ENCODE measurements at regions not wholly inside any gene's neighbourhood (a gene's known extent, or its start where the extent isn't known, plus 50 kb on each side); places are given as distances from the start of the nearest gene placed in this dataset.
A peak's percentile ranks its signal among the peaks of the same experiment; 100 is the strongest.
"Not testable (repeated sequence)": the region's sequence is repeated elsewhere in the genome, so short reads cannot be mapped to it uniquely, and the experiment has no call there.

DNA sequence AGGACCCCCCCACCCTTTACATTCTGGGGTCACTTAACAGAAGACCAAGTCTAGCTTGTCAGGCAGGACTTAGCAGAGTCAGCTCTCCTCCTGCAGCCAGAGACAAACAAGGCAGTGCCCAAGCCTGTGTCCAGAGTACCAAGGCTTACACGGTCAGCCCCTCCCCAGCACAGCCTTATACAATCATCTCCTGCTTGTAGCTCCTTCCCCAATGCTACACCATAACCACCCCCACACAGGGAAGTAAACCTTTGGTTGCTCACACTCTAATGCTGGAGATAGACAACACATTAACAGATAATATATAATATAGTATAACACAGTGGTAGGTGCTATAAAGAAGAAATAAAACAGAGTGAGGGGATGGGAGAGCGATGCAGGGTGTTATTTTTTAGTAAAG lies 175.4 kb upstream of the PWP1 start:
- DNase-seq, result no peak

DNA sequence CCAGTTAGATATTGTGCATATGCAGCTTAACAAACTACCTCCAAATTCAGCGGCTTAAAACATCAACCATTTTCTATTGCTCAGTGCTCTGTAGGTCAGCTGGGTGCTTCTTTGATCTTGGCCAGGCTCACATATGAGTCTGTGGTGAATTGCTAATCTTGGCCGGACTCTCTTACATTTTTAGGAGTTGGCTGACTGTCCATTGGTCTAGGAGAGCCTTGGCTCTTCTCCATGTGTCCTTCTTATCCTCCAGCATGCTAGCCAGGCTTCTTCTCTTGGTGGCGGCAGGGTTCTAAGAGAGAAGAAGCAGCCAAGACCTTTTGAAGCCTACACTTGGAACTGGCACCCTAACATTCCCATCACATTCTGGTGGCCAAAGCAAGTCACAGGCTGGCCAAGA lies 174.3 kb upstream of the PWP1 start:
- no peak for DNase-seq

DNA sequence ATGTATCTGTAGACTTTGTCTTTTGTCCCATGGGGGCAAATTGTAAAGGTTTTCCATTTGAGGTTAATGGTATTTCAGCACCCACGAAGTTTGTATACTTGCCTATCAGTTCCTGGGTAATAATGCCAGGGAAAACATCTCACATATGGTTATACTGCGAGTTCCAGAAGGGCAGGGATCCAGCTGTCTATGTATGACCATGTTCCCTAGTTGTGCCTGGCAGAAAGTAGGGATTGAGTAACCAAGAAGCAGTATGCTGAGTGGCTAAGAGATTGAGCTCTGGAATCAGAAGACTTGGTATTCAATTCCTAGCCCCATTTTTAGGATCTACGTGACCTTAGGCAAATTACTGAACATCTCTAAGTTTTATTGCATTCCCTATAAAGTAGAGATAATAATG lies 173.2 kb upstream of the PWP1 start:
- no peak for DNase-seq

DNA sequence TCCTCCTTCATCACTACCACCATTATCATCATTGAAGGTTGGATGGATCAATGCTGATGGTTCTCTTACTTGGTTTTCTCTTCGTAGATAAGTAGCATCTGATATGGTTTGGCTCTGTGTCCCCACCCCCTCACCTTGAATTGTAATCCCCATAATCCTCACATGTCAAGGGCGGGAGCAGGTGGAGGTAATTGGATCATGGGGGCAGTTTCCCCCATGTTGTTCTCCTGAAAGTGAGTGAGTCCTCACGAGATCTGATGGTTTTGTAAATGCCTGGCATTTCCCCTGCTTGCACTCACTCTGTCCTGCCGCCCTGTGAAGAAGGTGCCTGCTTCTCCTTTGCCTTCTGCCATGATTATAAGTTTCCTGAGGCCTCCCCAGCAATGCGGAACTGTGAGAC lies 172.4 kb upstream of the PWP1 start:
- DNase-seq, result no peak

DNA sequence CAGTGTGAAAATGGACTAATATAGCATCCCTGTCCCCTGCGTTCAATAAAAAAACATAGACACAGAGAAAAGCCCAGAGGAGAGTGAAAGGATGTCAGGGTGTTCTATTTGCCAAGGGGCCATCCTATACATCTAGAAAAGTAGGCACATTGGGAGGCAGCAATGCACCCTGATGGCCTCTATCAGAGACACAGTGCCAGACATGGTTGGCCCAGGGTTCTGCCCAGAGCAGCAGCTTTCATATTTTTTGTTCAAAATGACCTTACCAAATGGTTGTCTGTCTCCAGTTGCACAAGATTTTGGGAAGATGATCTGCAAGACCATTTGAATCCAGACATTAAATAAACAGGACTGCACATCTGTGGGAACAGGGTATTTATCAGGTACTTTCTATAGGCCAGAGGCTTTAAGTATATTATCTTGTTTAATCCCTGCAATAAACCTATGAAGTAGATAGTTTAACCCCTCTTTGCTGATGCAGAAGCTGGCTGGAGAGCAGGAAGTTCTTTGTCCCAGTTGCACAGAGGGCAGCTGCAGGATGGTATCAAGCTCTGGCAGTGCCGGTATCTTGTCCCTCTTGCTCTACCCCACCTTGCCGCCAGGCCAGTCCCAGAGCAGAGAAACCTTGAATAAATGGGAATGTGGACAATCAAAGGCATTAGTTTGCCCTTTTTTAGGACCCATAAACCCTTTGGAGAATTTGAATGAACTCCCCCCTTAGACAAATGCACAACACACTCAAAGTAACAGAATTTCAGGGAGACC lies 171.8 kb upstream of the PWP1 start:
- DNase-seq, result no peak

DNA sequence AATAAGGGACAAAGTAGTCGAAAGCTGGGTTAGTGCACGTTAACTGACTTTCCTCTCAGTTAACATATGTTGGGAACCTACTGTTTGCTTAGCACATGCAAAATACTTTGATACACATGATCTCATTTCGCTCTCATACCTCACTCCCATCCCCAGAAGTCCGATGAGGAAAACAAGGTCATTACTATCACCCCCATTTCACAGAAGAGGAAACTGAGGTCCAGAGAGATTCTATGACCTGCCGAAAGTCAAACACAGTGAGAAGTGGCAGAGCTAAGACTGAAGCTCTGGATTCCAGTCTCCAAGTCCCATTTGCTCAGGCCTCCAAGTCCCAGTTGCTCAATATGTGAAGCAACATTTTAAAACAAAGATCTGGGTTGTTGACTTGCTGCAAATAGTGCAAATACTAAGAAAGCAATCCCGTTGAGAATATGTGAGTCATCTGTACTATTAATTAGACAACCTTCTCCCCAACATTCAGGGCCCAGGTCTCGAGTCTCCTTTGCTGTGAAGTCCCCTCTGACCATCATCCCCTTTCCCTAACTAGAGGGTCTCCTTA lies 170.6 kb upstream of the PWP1 start:
- DNase-seq, result no peak

DNA sequence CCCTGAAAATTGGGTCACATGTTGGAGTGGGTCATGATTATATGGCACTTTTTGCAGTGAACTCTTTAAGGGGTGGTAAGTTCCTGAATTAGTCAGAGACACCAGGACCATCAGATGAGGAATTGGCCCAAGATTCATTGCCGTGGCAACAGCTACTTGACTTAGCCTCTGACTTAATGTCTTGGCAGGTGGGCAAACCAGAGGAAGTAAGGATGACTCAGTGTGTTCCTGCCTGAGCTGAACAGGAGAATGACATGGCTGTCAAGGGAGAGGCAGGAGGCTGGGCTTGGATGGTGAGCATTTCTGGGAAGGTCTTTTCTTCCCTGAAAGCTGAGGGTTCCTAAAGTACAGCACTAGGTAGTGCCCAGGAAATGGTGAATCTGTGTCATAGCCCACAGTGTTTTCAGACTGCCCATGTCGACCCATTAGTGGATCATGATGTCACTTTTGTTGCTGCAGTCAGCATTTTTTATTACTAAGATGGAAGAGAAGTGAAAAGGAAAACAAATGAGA lies 170.1 kb upstream of the PWP1 start:
- DNase-seq, result peak in 1 of 2 donors; percentile 11

DNA sequence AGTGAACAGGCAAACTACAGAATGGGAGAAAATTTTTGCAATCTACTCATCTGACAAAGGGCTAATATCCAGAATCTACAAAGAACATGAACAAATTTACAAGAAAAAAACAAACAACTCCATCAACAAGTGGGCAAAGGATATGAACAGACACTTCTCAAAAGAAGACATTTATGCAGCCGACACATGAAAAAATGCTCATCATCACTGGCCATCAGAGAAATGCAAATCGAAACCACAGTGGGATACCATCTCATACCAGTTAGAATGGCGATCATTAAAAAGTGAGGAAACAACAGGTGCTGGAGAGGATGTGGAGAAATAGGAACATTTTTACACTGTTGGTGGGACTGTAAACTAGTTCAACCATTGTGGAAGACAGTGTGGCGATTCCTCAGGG lies 167.8 kb upstream of the PWP1 start:
- not testable (repeated sequence) for DNase-seq

DNA sequence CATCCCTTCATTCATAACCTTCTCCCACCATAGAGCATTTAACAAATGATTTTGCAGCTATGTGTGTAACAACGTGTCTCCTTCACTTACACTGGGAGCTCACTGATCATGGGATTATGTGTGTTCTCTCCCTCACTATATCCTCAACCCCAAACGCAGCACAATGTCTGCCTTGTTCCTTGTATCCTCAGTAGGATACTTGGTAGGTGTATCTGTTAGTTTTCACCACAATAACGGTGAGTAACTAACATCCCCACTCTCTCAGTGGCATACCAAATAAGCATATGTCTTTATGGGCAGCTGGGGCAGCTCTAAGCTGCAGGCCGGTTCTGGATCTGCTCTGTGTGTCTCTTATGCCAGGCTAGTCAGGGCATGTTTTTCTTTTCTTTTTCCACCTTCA lies 166.7 kb upstream of the PWP1 start:
- no peak for DNase-seq

DNA sequence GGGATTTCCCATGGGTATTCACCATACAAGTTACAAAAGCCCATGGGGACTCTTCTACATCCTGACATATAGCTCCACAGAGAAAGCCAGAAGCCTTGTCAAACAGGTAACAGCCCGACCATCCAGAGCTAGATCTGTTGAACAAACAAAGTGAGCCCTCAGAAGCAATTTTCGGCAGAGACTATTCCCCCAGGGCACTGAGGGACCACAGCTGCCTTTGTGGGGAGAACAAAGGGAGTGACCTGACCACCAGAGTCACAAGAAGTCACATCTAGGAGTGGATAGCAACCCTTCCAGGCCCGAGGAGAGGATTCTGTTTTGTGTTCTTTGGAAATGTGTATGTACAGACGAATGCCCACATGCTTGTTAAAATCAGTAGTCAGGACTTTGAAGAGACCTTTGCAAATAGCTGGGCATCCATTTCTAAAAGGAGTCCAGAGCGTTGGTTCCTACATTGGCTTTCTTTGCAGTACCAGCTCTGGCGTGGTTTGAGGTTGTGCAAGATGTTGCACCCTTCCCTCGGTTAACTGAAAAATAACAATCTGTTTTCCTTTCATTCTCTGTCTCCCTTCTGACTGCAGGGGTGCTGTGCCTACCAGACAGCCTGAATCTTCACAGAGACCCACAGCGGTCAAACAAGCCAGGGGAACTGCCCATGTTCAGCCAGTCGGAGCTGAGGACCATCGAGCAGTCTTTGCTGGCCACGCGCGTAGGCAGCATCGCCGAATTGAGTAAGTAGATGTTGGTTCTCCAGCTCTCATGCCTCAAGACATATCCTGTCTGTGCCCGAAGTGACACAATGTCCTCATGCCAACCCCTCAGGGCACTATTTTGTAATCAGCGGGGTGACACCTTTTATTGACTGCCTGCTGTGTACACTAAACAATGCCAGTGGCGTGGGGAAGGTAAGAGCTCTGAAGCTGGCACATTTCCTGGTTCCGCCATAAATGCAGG lies 165.4 kb upstream of the PWP1 start:
- no peak for DNase-seq

DNA sequence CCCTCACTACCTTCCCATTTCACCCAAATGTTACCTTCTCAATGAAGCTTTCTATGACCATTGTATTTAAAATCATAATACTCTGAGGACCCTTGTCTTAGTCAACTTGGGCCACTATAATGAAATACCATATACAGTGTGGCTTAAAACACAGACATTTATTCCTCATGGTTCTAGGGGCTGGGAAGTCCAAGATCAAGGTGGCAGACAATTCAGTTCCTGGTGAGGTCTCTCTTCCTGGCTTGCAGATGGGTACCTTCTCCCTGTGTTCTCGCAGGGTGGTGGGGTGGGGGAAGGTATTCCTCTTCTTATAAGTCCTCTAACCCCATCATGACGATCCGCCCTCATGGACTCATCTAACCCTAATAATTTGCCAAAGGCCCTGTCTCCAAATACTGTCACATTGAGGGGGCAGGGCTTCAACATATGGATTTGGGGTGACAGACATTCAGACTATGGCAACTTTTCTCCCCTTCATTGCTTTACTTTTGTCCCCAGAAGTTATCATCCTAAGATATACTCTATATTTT lies 163.7 kb upstream of the PWP1 start:
- no peak for DNase-seq

DNA sequence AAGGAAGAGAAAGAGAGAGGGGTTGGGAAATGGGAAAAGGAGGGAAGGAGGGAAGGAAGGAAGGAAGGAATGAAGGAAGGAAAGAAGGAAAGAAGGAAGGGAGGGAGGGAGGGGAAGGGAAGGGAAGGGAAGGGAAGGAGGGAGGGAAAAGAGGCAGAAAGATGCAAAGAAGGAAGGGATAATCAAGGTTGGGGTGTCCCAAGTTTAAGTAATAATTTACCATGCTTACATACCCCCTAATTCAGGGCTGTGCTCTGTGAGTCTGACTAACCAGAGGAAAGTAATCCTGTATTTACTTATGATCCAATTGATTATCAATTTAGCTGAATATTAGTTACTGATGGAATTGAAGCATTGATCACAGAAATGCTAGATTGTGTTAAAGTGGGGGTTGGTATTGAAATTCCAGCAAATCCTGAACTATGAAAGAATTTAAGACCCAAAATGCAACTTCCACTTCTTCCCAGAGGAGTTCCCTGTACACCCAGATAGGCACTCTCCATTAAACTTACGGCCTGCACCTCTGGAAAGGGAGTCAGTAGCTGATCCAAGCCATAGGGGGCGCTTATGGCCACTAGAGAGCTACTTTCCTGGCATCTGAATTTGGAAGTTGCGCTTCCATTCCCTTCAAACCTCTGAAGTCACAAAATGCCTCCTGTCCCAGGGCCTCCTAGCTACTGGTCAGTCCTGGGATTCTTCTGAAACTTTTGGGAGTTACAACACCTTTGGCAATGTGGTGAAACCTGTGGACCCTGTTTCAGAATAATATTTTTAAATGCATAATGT lies 162.7 kb upstream of the PWP1 start:
- no peak for DNase-seq

DNA sequence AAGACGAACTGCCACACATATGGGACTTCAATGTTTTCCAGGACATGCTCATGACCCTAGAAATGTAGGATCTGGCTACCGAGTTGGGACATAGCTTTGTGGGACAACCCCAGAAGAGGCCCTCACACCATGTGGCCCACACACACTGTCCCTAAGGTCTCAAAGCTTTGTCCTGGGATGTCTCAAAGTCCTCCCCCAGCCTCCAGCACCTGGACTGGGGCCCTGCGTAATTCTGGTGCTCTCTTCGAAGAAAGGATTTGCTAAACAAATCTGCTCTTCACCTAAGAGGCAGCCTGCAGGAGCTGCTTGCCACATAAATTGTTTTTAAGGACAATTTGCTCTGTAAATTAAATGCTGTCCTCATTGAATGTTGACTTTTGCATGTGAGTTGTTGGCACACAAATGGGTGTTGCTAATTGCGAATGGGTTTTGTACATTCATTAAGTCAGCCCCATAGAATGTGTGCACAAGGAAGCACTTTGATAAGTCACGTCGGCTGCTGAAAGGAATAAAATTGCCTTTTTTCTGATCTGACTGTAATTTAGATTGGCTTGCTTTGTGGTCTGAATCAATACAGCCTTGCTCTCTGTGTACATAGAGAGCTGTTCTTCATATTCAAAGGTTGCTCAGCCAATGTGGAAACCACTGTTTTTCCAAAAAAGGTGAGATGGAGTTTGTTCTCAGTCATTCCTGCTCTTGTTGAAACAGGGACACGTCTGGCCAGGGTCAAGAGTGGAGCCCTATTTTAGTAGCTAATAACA lies 161.6 kb upstream of the PWP1 start:
- DNase-seq, result no peak

DNA sequence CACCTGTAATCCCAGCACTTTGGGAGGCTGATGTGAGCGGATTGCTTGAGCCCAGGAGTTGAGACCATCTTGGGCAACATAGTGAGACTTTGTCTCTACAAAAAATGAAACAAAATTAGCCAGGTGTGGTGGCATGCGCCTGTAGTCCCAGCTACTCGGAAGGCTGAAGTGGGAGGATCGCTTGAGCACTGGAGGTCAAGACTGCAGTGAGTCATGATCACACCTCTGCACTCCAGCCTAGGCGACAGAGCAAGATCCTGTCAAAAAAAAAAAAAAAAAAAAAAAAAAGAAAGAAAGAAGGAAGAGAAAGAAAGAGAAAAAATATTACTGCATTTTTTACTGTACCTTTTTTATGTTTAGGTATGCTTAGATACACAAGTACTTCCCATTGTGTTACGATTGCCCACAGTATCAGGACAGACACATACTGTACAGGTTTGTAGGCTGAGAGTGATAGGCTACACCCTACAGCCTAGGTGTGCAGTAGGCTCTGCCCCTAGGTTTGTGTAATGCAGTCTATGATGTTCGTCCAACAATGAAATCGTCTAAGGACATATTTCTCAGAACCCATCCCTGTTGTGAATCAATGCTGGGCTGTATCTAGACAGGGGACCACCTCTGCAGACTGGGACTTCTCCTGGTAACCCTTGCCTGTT lies 160.4 kb upstream of the PWP1 start:
- no peak for DNase-seq

DNA sequence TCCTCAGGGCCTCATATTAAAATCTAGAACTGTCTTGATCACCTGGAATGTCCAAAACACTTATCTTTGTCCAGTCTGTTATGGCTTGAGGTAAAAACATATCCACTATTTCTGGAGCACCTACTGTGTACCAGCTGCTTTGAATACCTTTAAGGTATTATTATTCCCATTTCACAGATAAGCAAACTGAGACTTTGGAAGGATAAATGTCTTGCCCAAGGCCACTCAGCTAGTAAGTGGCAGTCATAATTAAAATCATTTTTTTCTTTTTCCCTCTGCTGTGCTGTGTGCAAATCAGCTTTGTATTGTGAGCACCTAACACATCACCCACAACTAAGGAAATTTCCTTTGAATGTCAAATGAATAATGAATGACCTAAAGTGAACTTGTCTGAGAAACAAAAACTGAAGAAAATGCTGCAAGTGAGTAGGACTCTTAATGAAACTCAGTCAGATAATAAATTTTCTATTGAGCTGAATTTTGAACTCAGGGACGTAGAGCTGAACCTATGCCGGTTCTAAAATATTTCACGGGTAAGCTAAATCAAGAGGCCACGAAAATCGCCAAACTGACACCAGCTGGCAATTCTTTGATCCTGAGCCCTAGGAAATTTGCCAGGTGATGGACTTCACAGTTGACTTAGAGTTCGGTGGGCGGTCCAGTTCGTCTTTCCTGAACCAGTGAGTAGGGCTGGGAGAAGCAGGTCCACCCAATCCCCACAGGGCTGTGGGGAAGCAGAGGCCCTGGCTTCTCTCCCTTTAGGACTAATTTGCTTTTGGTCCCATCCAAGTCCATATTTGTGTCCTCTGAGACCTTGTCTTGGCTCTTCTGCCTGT lies 159.7 kb upstream of the PWP1 start:
- DNase-seq, result no peak

DNA sequence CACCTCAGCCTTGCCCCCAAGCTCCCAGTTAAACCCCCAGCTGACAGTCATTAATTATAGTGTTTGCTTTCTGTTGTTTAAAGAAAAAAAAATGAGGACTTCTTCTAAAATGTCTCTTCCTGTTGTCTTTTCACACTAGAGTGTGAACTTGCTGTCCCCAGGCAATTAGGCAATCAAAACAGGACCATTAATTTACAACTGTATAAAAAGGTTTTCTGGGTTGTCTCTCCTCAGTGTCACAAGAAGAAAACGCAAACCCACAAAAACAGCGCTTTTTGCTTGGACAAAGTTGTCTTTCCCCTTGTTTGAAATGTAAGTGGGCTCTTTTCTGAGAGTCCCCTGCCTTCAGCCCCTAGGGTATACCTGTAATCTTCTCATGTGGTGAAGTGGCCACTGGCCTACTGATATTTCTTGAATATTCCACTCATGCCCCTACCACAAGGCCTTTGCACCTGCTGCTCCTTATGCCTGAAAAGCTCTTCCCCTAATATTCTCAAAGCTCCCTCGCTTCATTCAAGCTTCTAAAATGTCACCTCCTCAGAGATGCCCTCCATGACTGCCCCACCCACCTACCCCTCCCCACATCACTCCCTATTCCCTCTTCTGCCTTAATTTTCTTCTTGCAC lies 158.9 kb upstream of the PWP1 start:
- DNase-seq, result no peak

DNA sequence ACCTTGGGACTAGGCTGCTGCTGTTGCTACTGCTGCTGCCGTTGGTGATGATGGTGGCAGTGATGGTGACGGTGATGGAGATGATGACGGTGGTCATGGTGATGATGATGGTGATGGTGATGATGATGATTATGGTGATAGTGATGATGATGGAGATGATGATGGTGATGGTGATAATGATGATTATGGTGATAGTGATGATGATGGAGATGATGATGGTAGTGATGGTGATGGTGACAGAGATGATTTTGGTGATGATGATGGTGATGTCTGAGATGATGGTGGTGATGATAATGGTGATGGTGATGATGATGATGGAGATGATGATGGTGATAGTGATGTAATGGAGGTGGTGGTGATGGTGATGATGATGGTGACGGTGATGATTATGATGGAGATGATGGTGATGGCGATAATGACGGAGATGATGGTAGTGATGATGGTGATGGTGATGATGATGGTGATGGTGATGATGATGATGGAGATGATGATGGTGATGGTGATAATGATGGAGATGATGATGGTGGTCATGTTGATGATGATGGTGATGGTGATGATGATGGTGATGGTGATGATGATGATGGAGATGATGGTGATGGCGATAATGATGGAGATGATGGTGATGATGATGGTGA lies 156.8 kb upstream of the PWP1 start:
- no peak for DNase-seq

DNA sequence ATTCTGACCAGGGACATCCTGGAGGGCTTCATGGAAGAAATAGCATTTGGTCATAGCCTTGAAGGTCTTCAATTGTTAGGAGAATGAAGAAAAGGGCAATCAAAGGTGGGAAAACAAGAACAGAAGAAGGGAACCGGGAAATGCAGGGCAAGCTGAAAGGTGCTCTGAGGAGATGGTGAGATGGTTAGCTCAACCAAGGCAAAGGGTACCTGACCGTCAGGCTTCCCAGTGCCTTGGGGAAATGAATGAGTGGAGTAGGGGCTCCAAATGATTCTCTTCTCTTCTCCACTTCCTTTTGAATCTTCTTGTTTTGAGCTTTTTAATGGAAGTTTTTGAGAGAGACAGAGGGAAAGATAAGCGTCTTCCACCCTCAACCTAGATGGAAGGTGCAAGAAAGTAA lies 155.6 kb upstream of the PWP1 start:
- DNase-seq, result no peak

DNA sequence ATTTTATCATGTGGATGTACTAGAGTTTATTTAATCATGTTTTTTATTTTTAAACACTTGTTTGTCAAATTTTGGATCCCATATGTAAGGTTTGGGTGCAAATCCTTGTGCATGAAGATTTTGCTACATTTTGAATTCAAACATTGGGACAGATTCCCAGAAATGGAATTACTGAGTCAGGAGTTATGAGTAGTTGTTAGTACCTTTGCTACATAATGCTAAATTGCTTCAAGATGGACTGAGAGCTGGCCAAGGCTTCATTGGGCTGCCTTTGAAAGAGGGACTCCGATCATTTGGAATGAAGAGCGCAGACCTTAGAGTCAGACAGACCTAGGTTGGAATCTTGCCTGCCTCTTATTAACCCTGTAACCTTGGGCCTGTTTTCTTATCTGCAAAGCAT lies 154.9 kb upstream of the PWP1 start:
- DNase-seq, result no peak

All from activated CD4-positive, alpha-beta T cell treated with anti-CD3 and anti-CD28 coated beads for 4 hours (primary cell).